GM12878 (cell line): ENCODE measurements at regions not wholly inside any gene's neighbourhood (a gene's known extent, or its start where the extent isn't known, plus 50 kb on each side); places are given as distances from the start of the nearest gene placed in this dataset.

Source experiments
- ATAC-seq: fragments of 200-7000 bp; cut with Tn5 transposase; 3 replicates; pipeline ENCODE4 v1.9.1; 2020; ENCODE audit warnings: mild to moderate bottlenecking, moderate library complexity
- BruUV-seq: library from RNA; stranded (reverse); fragments of 400-500 nt; replicated peaks from 2 replicates; lab custom pipeline; 2021; lab: Mats Ljungman, UMichigan
- CTCF ChIA-PET: fragments of 300-600 bp; sonication (Branson Sonifier 250); formaldehyde crosslinking; extraction: SDS; loops from one replicate; lab custom pipeline; 2021; ENCODE audit warnings: inconsistent platforms; lab: Yijun Ruan, JAX
- POLR2A ChIA-PET: fragments of 350-600 bp; formaldehyde crosslinking; extraction: SDS; loops from one replicate; lab custom pipeline; 2021; ENCODE audit warnings: inconsistent platforms; lab: Charles Lee
- RAD21 ChIA-PET: fragments of 300-600 bp; sonication (Branson Sonifier 250); formaldehyde crosslinking; loops from one replicate; lab custom pipeline; 2023; ENCODE audit warnings: antibody characterized with exemption; ENCODE audit not compliant: unreplicated experiment; lab: Charles Lee
- SMC1A ChIA-PET: fragments of 300-600 bp; sonication (Branson Sonifier 250); formaldehyde crosslinking; loops from one replicate; lab custom pipeline; 2023; ENCODE audit not compliant: unreplicated experiment, uncharacterized antibody; lab: Charles Lee
- DNase-seq: peaks from one replicate; pipeline ENCODE4 v3.0.0-alpha.2; 2011; ENCODE audit warnings: low read depth, low spot score
- FAIRE-seq: peaks from 3 replicates; lab custom pipeline; 2011; peaks lifted over from hg19 to GRCh38; lab: Jason Lieb, UNC
- H2AFZ ChIP-seq: 2 replicates; pipeline ENCODE4 v1.6.0; 2011; ENCODE audit warnings: low read depth, low read length, control low read depth; ENCODE audit not compliant: control insufficient read depth
- H3K27ac ChIP-seq: 2 replicates; pipeline ENCODE4 v1.5.1; 2011; ENCODE audit warnings: control low read depth; ENCODE audit not compliant: control insufficient read depth, insufficient read depth
- H3K27me3 ChIP-seq, 2 experiments: replicated peaks in 1 of 2; 2 replicates each; pipeline versions ENCODE4 v1.6.0 to v1.6.1; 2011; ENCODE audit warnings: low read length in 1 of 2; ENCODE audit not compliant: control insufficient read depth in 2 of 2, insufficient read depth in 2 of 2
- H3K36me3 ChIP-seq, 2 experiments: 2 replicates each; pipeline ENCODE4 v1.5.1; 2011; ENCODE audit warnings: low read length in 1 of 2; ENCODE audit not compliant: control insufficient read depth in 2 of 2, insufficient read depth in 2 of 2
- H3K4me1 ChIP-seq: 2 replicates; pipeline ENCODE4 v1.6.1; 2011; ENCODE audit warnings: mild to moderate bottlenecking, low read length, moderate library complexity, mixed read lengths; ENCODE audit not compliant: control insufficient read depth, insufficient read depth
- H3K4me2 ChIP-seq: 2 replicates; pipeline ENCODE4 v1.6.0; 2011; ENCODE audit warnings: control low read depth; ENCODE audit not compliant: control insufficient read depth, insufficient read depth
- H3K4me3 ChIP-seq: fragments of 200-600 bp; sonication (generic); 2 replicates; pipeline ENCODE4 v1.5.1; 2016
- H3K79me2 ChIP-seq: 2 replicates; pipeline ENCODE4 v1.6.0; 2011; ENCODE audit warnings: low read length; ENCODE audit not compliant: control insufficient read depth, insufficient read depth
- H3K9ac ChIP-seq: 2 replicates; pipeline ENCODE4 v1.8.0; 2011; ENCODE audit warnings: low read length, control low read depth, mixed read lengths; ENCODE audit not compliant: control insufficient read depth, insufficient read depth
- H3K9me3 ChIP-seq: replicated peaks from 3 replicates; pipeline ENCODE4 v1.5.1; 2011; ENCODE audit warnings: mild to moderate bottlenecking, low read length; ENCODE audit not compliant: control insufficient read depth, insufficient read depth
- H4K20me1 ChIP-seq: 2 replicates; pipeline ENCODE4 v1.6.0; 2011; ENCODE audit not compliant: control insufficient read depth, insufficient read depth
- ATF2 ChIP-seq: IDR thresholded peaks from 2 replicates; pipeline ENCODE4 v1.6.1; 2012; ENCODE audit warnings: low read length, inconsistent platforms
- CBX5 ChIP-seq: sonication (generic); IDR thresholded peaks from 2 replicates; pipeline ENCODE4 v1.6.1; 2016; ENCODE audit warnings: low read depth, moderate library complexity, mild to moderate bottlenecking, inconsistent platforms
- HDGF ChIP-seq: fragments of 450-650 bp; IDR thresholded peaks from 2 replicates; pipeline ENCODE4 v1.6.1; 2016; ENCODE audit warnings: antibody characterized with exemption
- IKZF1 ChIP-seq: fragments of 450-650 bp; conservative IDR thresholded peaks from 2 replicates; pipeline ENCODE4 v1.6.1; 2017; ENCODE audit warnings: antibody characterized with exemption, mild to moderate bottlenecking
- KDM1A ChIP-seq: fragments of 200-600 bp; sonication (generic); IDR thresholded peaks from 2 replicates; pipeline ENCODE4 v1.6.1; 2016; ENCODE audit warnings: borderline replicate concordance
- KLF5 ChIP-seq: fragments of 450-650 bp; IDR thresholded peaks from 2 replicates; pipeline ENCODE4 v1.6.1; 2014; ENCODE audit warnings: mild to moderate bottlenecking; ENCODE audit not compliant: partially characterized antibody
- LARP7 ChIP-seq: fragments of 450-650 bp; IDR thresholded peaks from 2 replicates; pipeline ENCODE4 v1.6.1; 2017; ENCODE audit warnings: mild to moderate bottlenecking
- NRF1 ChIP-seq: conservative IDR thresholded peaks from 2 replicates; pipeline ENCODE4 v1.6.1; 2011; ENCODE audit warnings: mild to moderate bottlenecking, low read depth, low read length, improper control_type of control experiment
- PAX8 ChIP-seq: fragments of 450-650 bp; IDR thresholded peaks from 2 replicates; pipeline ENCODE4 v1.6.1; 2017; ENCODE audit warnings: mild to moderate bottlenecking, moderate library complexity
- PRDM15 ChIP-seq: fragments of 450-650 bp; formaldehyde crosslinking; IDR thresholded peaks from 2 replicates; pipeline ENCODE4 v1.4.0; 2020; ENCODE audit warnings: mild to moderate bottlenecking, moderate library complexity
- RAD21 ChIP-seq: IDR thresholded peaks from 2 replicates; pipeline ENCODE4 v1.6.1; 2011; ENCODE audit warnings: mild to moderate bottlenecking, low read depth, low read length, moderate library complexity; ENCODE audit not compliant: insufficient read depth
- RCOR1 ChIP-seq: conservative IDR thresholded peaks from 2 replicates; pipeline ENCODE4 v1.6.1; 2012; ENCODE audit warnings: low read depth, low read length, improper control_type of control experiment
- SIX5 ChIP-seq: IDR thresholded peaks from 2 replicates; pipeline ENCODE4 v1.6.1; 2011; ENCODE audit warnings: mild to moderate bottlenecking, low read depth, low read length, moderate library complexity; ENCODE audit not compliant: severe bottlenecking
- SREBF2 ChIP-seq: IDR thresholded peaks from 2 replicates; pipeline ENCODE4 v1.6.1; 2012; ENCODE audit warnings: mild to moderate bottlenecking, low read length
- ZNF592 ChIP-seq: fragments of 450-650 bp; IDR thresholded peaks from 2 replicates; pipeline ENCODE4 v1.6.1; 2017; ENCODE audit warnings: mild to moderate bottlenecking, moderate library complexity
- ZNF622 ChIP-seq: fragments of 450-650 bp; IDR thresholded peaks from 2 replicates; pipeline ENCODE4 v1.6.1; 2017; ENCODE audit warnings: mild to moderate bottlenecking, inconsistent platforms
- WGBS: methylation state at CpG from one replicate; pipeline ENCODE4 v1.1.6; 2016; ENCODE audit warnings: low lambda C conversion rate; ENCODE audit not compliant: insufficient replicate concordance, insufficient coverage; ENCODE audit errors: missing lambda C conversion rate; 5-methylcytosine and 5-hydroxymethylcytosine counted together
- in situ Hi-C: fragments of 300-500 bp; cut with MboI; formaldehyde crosslinking; loops from 9 replicates; pipeline ENCODE4 v1.14.3; 2018; ENCODE audit warnings: mixed read lengths
- intact Hi-C: fragments of 100-400 bp; cut with micrococcal nuclease; formaldehyde crosslinking; loops from one replicate; pipeline ENCODE4 v1.14.2; 2022; ENCODE audit not compliant: unreplicated experiment

GRCh38 chr17:79205688-79206205 lies 131.1 kb downstream of the ENGASE start (continued):
- no peak for TF ChIP-seq RCOR1

GRCh38 chr17:79204261-79204660 lies 129.6 kb downstream of the ENGASE start:
- RAD21 ChIA-PET = no interaction called here
- ATAC-seq = no peak
- H3K27me3 ChIP-seq = peaks cover 0 to 4% of the 10 kb centered on the region in 2 experiments; a peak in 3 of 4 replicates
- intact Hi-C loops (no loop called here), in situ Hi-C loops (no loop called here)
- POLR2A ChIA-PET = no interaction called here
- DNase-seq = no peak
- CTCF ChIA-PET = no interaction called here
- H4K20me1 ChIP-seq = no peaks in the 10 kb centered on the region
- H3K36me3 ChIP-seq = no peaks in the 10 kb centered on the region
- H3K79me2 ChIP-seq = no peaks in the 10 kb centered on the region
- no TSS peak for BruUV-seq
- WGBS = 81% methylated on average over 19 of the region's 20 CpGs
- H3K9ac ChIP-seq = no peak overlapping the region
- no peak overlapping the region for H3K4me3 ChIP-seq
- no peak overlapping the region for H2AFZ ChIP-seq
- no peak overlapping the region for H3K4me2 ChIP-seq
- SMC1A ChIA-PET = no interaction called here
- no peaks in the 10 kb centered on the region for H3K4me1 ChIP-seq
- FAIRE-seq = no peak
- no peak overlapping the region for H3K27ac ChIP-seq
- H3K9me3 ChIP-seq = no peaks in the 10 kb centered on the region
- no peak for TF ChIP-seq RAD21
- TF ChIP-seq IKZF1 = no peak
- no peak for TF ChIP-seq PAX8
- TF ChIP-seq KDM1A = no peak
- TF ChIP-seq KLF5 = no peak
- no peak for TF ChIP-seq CBX5
- TF ChIP-seq HDGF = no peak
- TF ChIP-seq ATF2 = no peak
- TF ChIP-seq SREBF2 = no peak
- TF ChIP-seq LARP7 = no peak
- no peak for TF ChIP-seq NRF1
- no peak for TF ChIP-seq ZNF592
- TF ChIP-seq ZNF622 = no peak
- no peak for TF ChIP-seq PRDM15 (CRISPR knock-in tag)
- TF ChIP-seq SIX5 = no peak
